ENCODE measurements at regions not wholly inside any gene's neighbourhood (a gene's known extent, or its start where the extent isn't known, plus 50 kb on each side); places are given as distances from the start of the nearest gene placed in this dataset.
"Not testable (repeated sequence)": the region's sequence is repeated elsewhere in the genome, so short reads cannot be mapped to it uniquely, and the experiment has no call there.

GRCh38 chr5:124036786-124037185 lies 524.8 kb downstream of the CSNK1G3 start:
- DNase-seq (ENCODE audit: low read depth in 2 of 2): no peak

- no peak for DNase-seq (ENCODE audit: low read depth in 2 of 2)
Observed at GRCh38 chr5:124034963-124035362, 523.0 kb downstream of the CSNK1G3 start.

- no peak for DNase-seq (ENCODE audit: low read depth in 2 of 2)
Observed at GRCh38 chr5:124034083-124034700, 522.2 kb downstream of the CSNK1G3 start.

- DNase-seq (ENCODE audit: low read depth in 2 of 2): no peak
Observed at GRCh38 chr5:124030043-124030491, 518.1 kb downstream of the CSNK1G3 start.

- DNase-seq (ENCODE audit: low read depth in 2 of 2): no peak
Observed at GRCh38 chr5:124027441-124027840, 515.5 kb downstream of the CSNK1G3 start.

GRCh38 chr5:124025306-124025845 lies 513.4 kb downstream of the CSNK1G3 start:
- no peak for DNase-seq (ENCODE audit: low read depth in 2 of 2)

- no peak for DNase-seq (ENCODE audit: low read depth in 2 of 2)
Observed at GRCh38 chr5:124022966-124023365, 511.0 kb downstream of the CSNK1G3 start.

GRCh38 chr5:124021776-124022175 lies 509.8 kb downstream of the CSNK1G3 start:
- no peak for DNase-seq (ENCODE audit: low read depth in 2 of 2)

GRCh38 chr5:124021066-124021641 lies 509.2 kb downstream of the CSNK1G3 start:
- no peak for DNase-seq (ENCODE audit: low read depth in 2 of 2)

- DNase-seq (ENCODE audit: low read depth in 2 of 2): not testable (repeated sequence)
Observed at GRCh38 chr5:124017321-124017720, 505.3 kb downstream of the CSNK1G3 start.

GRCh38 chr5:124007675-124008398 lies 495.9 kb downstream of the CSNK1G3 start:
- DNase-seq (ENCODE audit: low read depth in 2 of 2): no peak

GRCh38 chr5:124001036-124001615 lies 489.1 kb downstream of the CSNK1G3 start:
- DNase-seq (ENCODE audit: low read depth in 2 of 2): no peak

- no peak for DNase-seq (ENCODE audit: low read depth in 2 of 2)
Observed at GRCh38 chr5:124000538-124000937, 488.6 kb downstream of the CSNK1G3 start.

- no peak for DNase-seq (ENCODE audit: low read depth in 2 of 2)
Observed at GRCh38 chr5:123997462-123998215, 485.7 kb downstream of the CSNK1G3 start.

GRCh38 chr5:123997064-123997461 lies 485.1 kb downstream of the CSNK1G3 start:
- no peak for DNase-seq (ENCODE audit: low read depth in 2 of 2)

- no peak for DNase-seq (ENCODE audit: low read depth in 2 of 2)
Observed at GRCh38 chr5:123992641-123993040, 480.7 kb downstream of the CSNK1G3 start.

- DNase-seq (ENCODE audit: low read depth in 2 of 2): no peak
Observed at GRCh38 chr5:123987956-123988355, 476.0 kb downstream of the CSNK1G3 start.

- no peak for DNase-seq (ENCODE audit: low read depth in 2 of 2)
Observed at GRCh38 chr5:123976379-123977033, 464.5 kb downstream of the CSNK1G3 start.

GRCh38 chr5:123975521-123975920 lies 463.5 kb downstream of the CSNK1G3 start:
- not testable (repeated sequence) for DNase-seq (ENCODE audit: low read depth in 2 of 2)

GRCh38 chr5:123966781-123967180 lies 454.8 kb downstream of the CSNK1G3 start:
- no peak for DNase-seq (ENCODE audit: low read depth in 2 of 2)

- no peak for DNase-seq (ENCODE audit: low read depth in 2 of 2)
Observed at GRCh38 chr5:123965626-123966025, 453.6 kb downstream of the CSNK1G3 start.

Measured in lung microvascular endothelial cell (primary cell).